ENCODE measurements at regions not wholly inside any gene's neighbourhood (a gene's known extent, or its start where the extent isn't known, plus 50 kb on each side); places are given as distances from the start of the nearest gene placed in this dataset.

DNA sequence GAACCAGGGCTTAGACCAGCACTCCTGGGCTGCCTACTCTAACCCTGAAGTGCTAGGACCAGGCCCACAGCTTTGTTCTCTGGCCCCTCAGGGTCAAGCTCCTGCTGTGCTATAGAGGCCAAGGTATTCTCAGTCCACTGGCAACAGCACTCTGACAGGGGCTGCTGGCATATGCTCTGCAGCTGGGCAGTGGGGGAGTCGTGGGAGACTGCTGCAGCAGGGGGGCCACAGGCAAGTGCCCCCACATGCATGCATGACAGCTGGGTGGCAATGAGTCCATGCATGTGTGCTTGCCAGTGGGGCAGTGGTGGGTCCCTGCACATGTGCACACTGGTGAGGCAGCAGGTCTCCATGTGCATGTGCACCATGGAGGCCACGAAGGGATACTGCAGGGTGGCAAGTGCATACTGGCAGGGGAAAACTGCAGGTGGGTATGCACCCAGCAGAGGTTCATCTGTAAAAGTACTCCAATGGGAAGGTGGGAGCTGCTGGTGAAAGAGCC is 364.9 kb upstream of the IRAK1BP1 start:
- Histone ChIP-seq H4K20me1 (ENCODE audit: insufficient read depth, low read length) (no peaks in the 10 kb centered on the region), H3K79me1 (ENCODE audit: low read depth in 1 of 2, low read length in 2 of 2) (no peaks in the 10 kb centered on the region), H3K56ac (ENCODE audit: extremely low read depth, insufficient read depth, low read length) (no peak overlapping the region), H3K36me3 (ENCODE audit: control insufficient read depth, insufficient read depth, low read length) (no peaks in the 10 kb centered on the region), H3K9me1 (ENCODE audit: insufficient read depth, low read length) (no peaks in the 10 kb centered on the region), H4K91ac (ENCODE audit: insufficient read depth, low read depth, low read length) (no peak overlapping the region), H3K27me3 (ENCODE audit: control insufficient read depth, insufficient read depth, low read length) (no peaks in the 10 kb centered on the region), H3K4me2 (ENCODE audit: low read depth, low read length) (no peak overlapping the region), H3K27ac (ENCODE audit: insufficient read depth, low read length) (no peak overlapping the region), H2AK9ac (replicated peaks; ENCODE audit: low read depth, low read length, poor library complexity) (no peak overlapping the region), H3K4me1 (ENCODE audit: control insufficient read depth, insufficient read depth, low read length) (no peaks in the 10 kb centered on the region; the same call in 1 of the 2 replicates), H2AK5ac (ENCODE audit: low read depth, low read length) (no peak overlapping the region), H3K18ac (ENCODE audit: low read depth, low read length) (no peak overlapping the region), H3K9me3 (ENCODE audit: control insufficient read depth, insufficient read depth, low read length) (no peaks in the 10 kb centered on the region), H2BK20ac (ENCODE audit: low read depth, low read length) (no peak overlapping the region), H2BK5ac (ENCODE audit: low read depth, low read length, poor library complexity, severe bottlenecking) (no peak overlapping the region), H3K9ac (ENCODE audit: low read depth, low read length) (no peak overlapping the region), H3K14ac (replicated peaks; ENCODE audit: low read depth, low read length) (no peak overlapping the region), H4K8ac (ENCODE audit: low read depth in 2 of 2, low read length in 2 of 2) (no peak overlapping the region), H3K4me3 (ENCODE audit: insufficient read depth, low read depth, low read length) (no peak overlapping the region), H2BK120ac (ENCODE audit: low read depth, low read length) (no peak overlapping the region), H2BK15ac (ENCODE audit: low read depth, low read length) (no peak overlapping the region), H4K5ac (ENCODE audit: low read depth, low read length) (no peak overlapping the region), H3K23ac (ENCODE audit: low read depth, low read length) (no peak overlapping the region), H3K4ac (ENCODE audit: low read depth, low read length) (no peak overlapping the region), H2AFZ (replicated peaks; ENCODE audit: low read length, poor library complexity) (no peak overlapping the region)
- in situ Hi-C loops (cut with MboI; ENCODE audit: low sequenced_read_pairs): no loop called here
- dilution Hi-C loops (cut with HindIII; ENCODE audit: low sequenced_read_pairs, unreplicated experiment): no loop called here
- TF ChIP-seq POLR2A (IDR thresholded peaks at IDR 0.05; ENCODE audit: low read depth, low read length) (no peak), MXI1 (IDR thresholded peaks at IDR 0.05; ENCODE audit: borderline replicate concordance, low read depth, low read length) (no peak), CEBPB (IDR thresholded peaks at IDR 0.05; ENCODE audit: low read depth, low read length) (no peak), RCOR1 (IDR thresholded peaks at IDR 0.05; ENCODE audit: insufficient replicate concordance, low read length) (no peak), MAZ (IDR thresholded peaks at IDR 0.05; ENCODE audit: borderline replicate concordance, low read depth, low read length) (no peak), RAD21 (IDR thresholded peaks at IDR 0.05; ENCODE audit: low read length) (no peak), BHLHE40 (IDR thresholded peaks at IDR 0.05; ENCODE audit: low read depth, low read length) (no peak), MAFK (IDR thresholded peaks at IDR 0.05; ENCODE audit: low read depth, low read length) (no peak), NFE2L2 (IDR thresholded peaks at IDR 0.05; ENCODE audit: low read depth, low read length) (no peak), FOS (IDR thresholded peaks at IDR 0.05; ENCODE audit: low read depth, low read length) (no peak)
- TF ChIP-seq, protein P1, sequence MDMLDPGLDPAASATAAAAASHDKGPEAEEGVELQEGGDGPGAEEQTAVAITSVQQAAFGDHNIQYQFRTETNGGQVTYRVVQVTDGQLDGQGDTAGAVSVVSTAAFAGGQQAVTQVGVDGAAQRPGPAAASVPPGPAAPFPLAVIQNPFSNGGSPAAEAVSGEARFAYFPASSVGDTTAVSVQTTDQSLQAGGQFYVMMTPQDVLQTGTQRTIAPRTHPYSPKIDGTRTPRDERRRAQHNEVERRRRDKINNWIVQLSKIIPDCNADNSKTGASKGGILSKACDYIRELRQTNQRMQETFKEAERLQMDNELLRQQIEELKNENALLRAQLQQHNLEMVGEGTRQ (IDR thresholded peaks at IDR 0.05; ENCODE audit: low read depth, low read length): no peak
- TF ChIP-seq, protein P2, sequence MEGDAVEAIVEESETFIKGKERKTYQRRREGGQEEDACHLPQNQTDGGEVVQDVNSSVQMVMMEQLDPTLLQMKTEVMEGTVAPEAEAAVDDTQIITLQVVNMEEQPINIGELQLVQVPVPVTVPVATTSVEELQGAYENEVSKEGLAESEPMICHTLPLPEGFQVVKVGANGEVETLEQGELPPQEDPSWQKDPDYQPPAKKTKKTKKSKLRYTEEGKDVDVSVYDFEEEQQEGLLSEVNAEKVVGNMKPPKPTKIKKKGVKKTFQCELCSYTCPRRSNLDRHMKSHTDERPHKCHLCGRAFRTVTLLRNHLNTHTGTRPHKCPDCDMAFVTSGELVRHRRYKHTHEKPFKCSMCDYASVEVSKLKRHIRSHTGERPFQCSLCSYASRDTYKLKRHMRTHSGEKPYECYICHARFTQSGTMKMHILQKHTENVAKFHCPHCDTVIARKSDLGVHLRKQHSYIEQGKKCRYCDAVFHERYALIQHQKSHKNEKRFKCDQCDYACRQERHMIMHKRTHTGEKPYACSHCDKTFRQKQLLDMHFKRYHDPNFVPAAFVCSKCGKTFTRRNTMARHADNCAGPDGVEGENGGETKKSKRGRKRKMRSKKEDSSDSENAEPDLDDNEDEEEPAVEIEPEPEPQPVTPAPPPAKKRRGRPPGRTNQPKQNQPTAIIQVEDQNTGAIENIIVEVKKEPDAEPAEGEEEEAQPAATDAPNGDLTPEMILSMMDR (conservative IDR thresholded peaks at IDR 0.05; ENCODE audit: low read depth, low read length): no peak
- DNase-seq (no peak), ATAC-seq (ENCODE audit: low read depth) (no peak)
- WGBS, 2 experiments (ENCODE audit: extremely low coverage in 2 of 2, insufficient read length in 1 of 2): 50% methylated on average over 2 of the region's 2 CpGs; no CpG with 5 or more reads in 1 of the 2 experiments
- CTCF ChIA-PET: no interaction called here
- POLR2A ChIA-PET (ENCODE audit: unreplicated experiment): no interaction called here
- no TSS peak for BruUV-seq (replicated peaks)
- intact Hi-C loops (cut with micrococcal nuclease): no loop called here

All from IMR-90 (cell line).